HUES48 (cell line): ENCODE measurements at regions not wholly inside any gene's neighbourhood (a gene's known extent, or its start where the extent isn't known, plus 50 kb on each side); places are given as distances from the start of the nearest gene placed in this dataset.

ENCODE experiments used
- H3K27ac ChIP-seq: one replicate; pipeline ENCODE4 v1.7.0; 2013; ENCODE audit warnings: low read depth, low read length, inconsistent platforms
- H3K27me3 ChIP-seq: 2 replicates; pipeline ENCODE4 v1.6.1; 2013; ENCODE audit warnings: mild to moderate bottlenecking, low read length; ENCODE audit not compliant: control insufficient read depth, insufficient read depth
- H3K36me3 ChIP-seq: 2 replicates; pipeline ENCODE4 v1.6.1; 2013; ENCODE audit warnings: low read length; ENCODE audit not compliant: control insufficient read depth, insufficient read depth
- H3K4me1 ChIP-seq: 2 replicates; pipeline ENCODE4 v1.6.1; 2013; ENCODE audit warnings: mild to moderate bottlenecking, low read length; ENCODE audit not compliant: control insufficient read depth, insufficient read depth
- H3K4me3 ChIP-seq: 2 replicates; pipeline ENCODE4 v1.5.1; 2013; ENCODE audit warnings: mild to moderate bottlenecking, low read depth, low read length
- H3K9ac ChIP-seq: 2 replicates; pipeline ENCODE4 v1.6.1; 2013; ENCODE audit warnings: mild to moderate bottlenecking, low read depth, low read length, moderate library complexity
- H3K9me3 ChIP-seq: 2 replicates; pipeline ENCODE4 v1.6.1; 2013; ENCODE audit warnings: low read length; ENCODE audit not compliant: control insufficient read depth, insufficient read depth

GRCh38 chr3:34212656-34213055 is 414.2 kb downstream of the PDCD6IP start:
- Histone ChIP-seq H3K9ac (no peak overlapping the region), H3K4me3 (no peak overlapping the region), H3K9me3 (no peaks in the 10 kb centered on the region), H3K27ac (no peak overlapping the region), H3K4me1 (no peaks in the 10 kb centered on the region), H3K36me3 (no peaks in the 10 kb centered on the region), H3K27me3 (no peaks in the 10 kb centered on the region)

DNA sequence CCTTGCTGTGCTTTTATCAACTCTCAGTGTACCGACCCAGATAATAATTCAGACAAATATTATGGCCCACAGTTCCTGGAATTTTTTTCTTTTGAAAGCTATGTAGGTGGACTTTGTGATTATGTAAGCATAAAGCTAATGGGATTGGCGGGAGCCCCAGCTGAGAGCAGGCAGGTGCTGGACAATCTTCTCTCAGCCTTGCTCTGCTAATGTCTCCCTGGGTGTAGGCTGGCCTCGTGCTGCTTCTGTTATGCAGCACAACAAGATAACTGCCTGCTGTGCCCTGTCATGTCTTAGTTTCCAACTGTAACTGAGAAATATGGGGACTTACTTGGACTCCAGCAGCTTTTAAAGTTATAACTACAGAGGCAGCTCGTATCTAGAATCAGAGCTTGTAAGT is 415.0 kb downstream of the PDCD6IP start:
- H3K36me3 ChIP-seq = no peaks in the 10 kb centered on the region
- H3K27me3 ChIP-seq = no peaks in the 10 kb centered on the region
- no peak overlapping the region for H3K9ac ChIP-seq
- H3K4me1 ChIP-seq = no peaks in the 10 kb centered on the region
- H3K27ac ChIP-seq = no peak overlapping the region
- H3K9me3 ChIP-seq = no peaks in the 10 kb centered on the region
- H3K4me3 ChIP-seq = no peak overlapping the region

GRCh38 chr3:34216711-34217335 is 418.4 kb downstream of the PDCD6IP start:
- Histone ChIP-seq H3K4me3 (no peak overlapping the region), H3K36me3 (no peaks in the 10 kb centered on the region), H3K9ac (no peak overlapping the region), H3K27ac (no peak overlapping the region), H3K9me3 (no peaks in the 10 kb centered on the region), H3K27me3 (no peaks in the 10 kb centered on the region), H3K4me1 (no peaks in the 10 kb centered on the region)

DNA sequence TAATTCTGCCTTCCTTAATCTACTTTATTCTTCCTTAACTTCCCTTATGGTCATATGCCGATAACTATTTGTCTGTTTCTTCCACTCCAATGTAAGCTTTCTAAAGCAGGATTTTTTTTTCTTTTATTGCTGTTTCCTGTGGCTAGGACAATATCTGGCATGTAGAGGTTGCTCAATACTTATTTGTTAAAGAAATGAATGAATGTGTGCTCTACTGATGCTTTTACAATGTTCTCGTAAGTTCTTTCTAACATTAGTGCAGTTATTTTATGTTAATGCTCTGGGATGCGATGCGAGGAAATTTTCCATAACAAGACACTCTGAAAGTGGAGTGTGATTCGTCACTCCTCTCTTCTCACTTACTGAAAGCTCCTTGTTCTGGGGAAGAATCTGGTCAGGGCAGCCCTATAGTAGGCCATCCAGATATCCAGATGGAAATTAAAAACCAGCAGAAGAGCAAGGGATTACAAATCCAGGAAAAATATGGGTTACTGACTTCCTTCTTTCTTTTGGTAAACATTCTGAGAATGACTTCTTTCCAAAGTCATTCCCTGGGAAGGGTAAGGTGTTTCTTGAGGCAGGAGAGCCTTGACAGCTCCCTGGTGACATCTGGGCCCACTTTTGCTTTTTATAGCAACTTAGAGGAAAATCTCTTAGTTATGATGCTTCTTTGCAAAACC is 420.4 kb downstream of the PDCD6IP start:
- Histone ChIP-seq H3K9ac (no peak overlapping the region), H3K4me1 (no peaks in the 10 kb centered on the region), H3K27ac (no peak overlapping the region), H3K9me3 (no peaks in the 10 kb centered on the region), H3K4me3 (no peak overlapping the region), H3K27me3 (no peaks in the 10 kb centered on the region), H3K36me3 (no peaks in the 10 kb centered on the region)

DNA sequence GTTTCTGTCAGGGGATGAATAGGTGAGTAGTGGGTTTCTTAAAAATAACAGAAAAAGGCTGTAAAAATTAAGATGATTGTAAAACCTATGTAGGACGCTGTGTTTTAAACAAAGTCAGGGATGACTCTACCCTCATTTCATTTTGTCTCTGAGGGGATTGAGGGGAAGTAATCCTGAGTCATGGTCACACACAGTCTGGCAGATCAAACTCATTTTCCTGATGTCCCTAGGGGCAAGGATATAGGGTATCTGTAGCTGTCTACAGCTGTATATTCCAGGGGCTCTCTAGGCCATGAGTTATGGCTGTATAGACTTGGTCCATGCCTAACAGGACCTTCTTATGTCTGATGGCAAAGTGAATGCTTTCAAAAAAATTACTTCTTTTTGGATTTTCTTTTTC is 421.1 kb downstream of the PDCD6IP start:
- no peaks in the 10 kb centered on the region for H3K27me3 ChIP-seq
- H3K9ac ChIP-seq = no peak overlapping the region
- H3K36me3 ChIP-seq = no peaks in the 10 kb centered on the region
- H3K27ac ChIP-seq = no peak overlapping the region
- no peaks in the 10 kb centered on the region for H3K9me3 ChIP-seq
- H3K4me1 ChIP-seq = no peaks in the 10 kb centered on the region
- H3K4me3 ChIP-seq = no peak overlapping the region

DNA sequence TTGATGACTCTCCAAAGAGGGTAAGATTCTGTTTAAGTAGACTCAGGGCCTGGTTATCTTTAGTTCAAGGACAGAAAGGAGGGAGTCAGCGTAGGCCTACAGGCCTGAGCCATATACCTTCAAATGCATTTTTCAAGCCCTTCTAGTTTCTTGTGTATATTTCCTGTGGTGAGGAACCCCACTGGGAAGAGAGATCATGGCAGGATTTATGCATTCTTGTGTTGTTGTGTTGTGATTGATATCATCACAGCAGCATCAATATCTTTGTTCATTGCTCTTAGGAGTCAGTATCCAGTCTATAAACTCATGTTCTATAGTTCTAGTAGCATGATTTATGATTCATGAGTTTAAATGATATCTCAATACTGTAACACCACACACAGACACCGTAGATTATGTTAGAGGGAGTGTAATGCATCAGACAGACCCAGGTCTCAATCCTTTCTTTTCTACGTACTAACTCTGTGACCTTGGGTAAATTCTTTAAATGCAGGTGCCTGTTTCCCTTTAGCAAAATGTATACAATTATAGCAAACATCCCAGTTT is 427.5 kb downstream of the PDCD6IP start:
- H3K4me1 ChIP-seq = no peaks in the 10 kb centered on the region
- no peaks in the 10 kb centered on the region for H3K36me3 ChIP-seq
- H3K9me3 ChIP-seq = no peaks in the 10 kb centered on the region
- no peak overlapping the region for H3K9ac ChIP-seq
- no peaks in the 10 kb centered on the region for H3K27me3 ChIP-seq
- H3K4me3 ChIP-seq = no peak overlapping the region
- no peak overlapping the region for H3K27ac ChIP-seq

- Histone ChIP-seq H3K36me3 (no peaks in the 10 kb centered on the region), H3K9ac (no peak overlapping the region), H3K27me3 (no peaks in the 10 kb centered on the region), H3K9me3 (no peaks in the 10 kb centered on the region), H3K27ac (no peak overlapping the region), H3K4me3 (no peak overlapping the region), H3K4me1 (no peaks in the 10 kb centered on the region)
Observed at GRCh38 chr3:34229876-34230275, 431.4 kb downstream of the PDCD6IP start.

GRCh38 chr3:34235096-34235495 is 436.7 kb downstream of the PDCD6IP start:
- H3K4me1 ChIP-seq = no peaks in the 10 kb centered on the region
- H3K27me3 ChIP-seq = no peaks in the 10 kb centered on the region
- no peaks in the 10 kb centered on the region for H3K36me3 ChIP-seq
- H3K27ac ChIP-seq = no peak overlapping the region
- no peak overlapping the region for H3K4me3 ChIP-seq
- H3K9ac ChIP-seq = no peak overlapping the region
- H3K9me3 ChIP-seq = no peaks in the 10 kb centered on the region

DNA sequence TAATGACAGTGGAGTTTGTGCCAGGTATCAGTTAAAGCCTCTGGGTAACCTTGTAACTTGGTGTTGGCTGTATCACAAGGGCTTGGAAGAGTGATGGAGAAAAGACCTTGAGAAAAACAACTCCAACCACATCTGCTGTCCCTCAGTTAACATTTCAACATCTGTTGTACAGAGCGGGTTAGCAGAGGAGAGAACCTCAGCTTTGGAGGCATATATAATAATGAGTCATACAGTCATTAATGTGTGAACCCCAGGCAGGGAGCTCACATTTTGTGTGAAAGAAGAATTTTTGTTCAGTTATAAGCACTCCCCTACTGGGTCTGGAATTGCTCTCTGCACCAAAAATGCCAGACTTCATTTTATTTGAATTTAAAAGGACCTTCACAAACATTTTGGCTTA is 439.5 kb downstream of the PDCD6IP start:
- H3K9me3 ChIP-seq = no peaks in the 10 kb centered on the region
- no peak overlapping the region for H3K27ac ChIP-seq
- H3K36me3 ChIP-seq = no peaks in the 10 kb centered on the region
- no peak overlapping the region for H3K4me3 ChIP-seq
- H3K27me3 ChIP-seq = no peaks in the 10 kb centered on the region
- H3K4me1 ChIP-seq = no peaks in the 10 kb centered on the region
- H3K9ac ChIP-seq = no peak overlapping the region

DNA sequence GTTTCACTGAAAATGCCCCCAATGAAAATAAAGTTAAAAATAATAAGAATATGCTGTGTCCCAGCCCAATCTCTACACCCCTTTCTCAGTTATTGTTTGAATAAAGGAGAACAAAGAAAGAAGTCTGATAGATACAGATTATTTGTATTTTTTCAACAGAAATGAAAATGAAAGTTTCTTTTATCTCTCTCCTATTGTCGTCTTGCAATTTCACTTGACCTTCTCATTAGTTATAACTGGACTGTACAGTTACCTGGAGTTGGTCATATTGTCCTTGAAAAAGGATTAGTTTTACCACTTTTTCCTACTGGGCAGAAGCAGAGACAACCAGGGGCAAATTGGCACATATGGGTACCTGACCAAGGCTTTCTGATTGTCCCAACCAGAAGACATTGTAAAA is 440.0 kb downstream of the PDCD6IP start:
- no peak overlapping the region for H3K9ac ChIP-seq
- H3K36me3 ChIP-seq = no peaks in the 10 kb centered on the region
- no peaks in the 10 kb centered on the region for H3K9me3 ChIP-seq
- H3K27me3 ChIP-seq = no peaks in the 10 kb centered on the region
- H3K4me3 ChIP-seq = no peak overlapping the region
- no peaks in the 10 kb centered on the region for H3K4me1 ChIP-seq
- H3K27ac ChIP-seq = no peak overlapping the region

- Histone ChIP-seq H3K36me3 (no peaks in the 10 kb centered on the region), H3K27me3 (no peaks in the 10 kb centered on the region), H3K9me3 (no peaks in the 10 kb centered on the region), H3K27ac (no peak overlapping the region), H3K9ac (no peak overlapping the region), H3K4me3 (no peak overlapping the region), H3K4me1 (no peaks in the 10 kb centered on the region)
Observed at GRCh38 chr3:34239287-34239686, 440.9 kb downstream of the PDCD6IP start.
